HG03457 (cell line): ENCODE measurements at regions not wholly inside any gene's neighbourhood (a gene's known extent, or its start where the extent isn't known, plus 50 kb on each side); places are given as distances from the start of the nearest gene placed in this dataset.
A peak's percentile ranks its signal among the peaks of the same experiment; 100 is the strongest.

Source experiments
- ATAC-seq: cut with Tn5 transposase; IDR thresholded peaks from one replicate; pipeline ENCODE4 v1.9.1; 2021; ENCODE audit warnings: moderate number of reproducible peaks; ENCODE audit not compliant: unreplicated experiment

- no peak for ATAC-seq
These were observed 490.5 kb upstream of the MEX3C start for GRCh38 chr18:51687845-51688585.

- no peak for ATAC-seq
These were observed 495.1 kb upstream of the MEX3C start for GRCh38 chr18:51692612-51693011.

GRCh38 chr18:51711298-51711889 lies 513.9 kb upstream of the MEX3C start:
- no peak for ATAC-seq

GRCh38 chr18:51712821-51713220 lies 515.3 kb upstream of the MEX3C start:
- ATAC-seq: no peak

- ATAC-seq: no peak
These were observed 518.8 kb upstream of the MEX3C start for GRCh38 chr18:51716277-51716676.

- no peak for ATAC-seq
These were observed 523.9 kb upstream of the MEX3C start for GRCh38 chr18:51721388-51721787.

GRCh38 chr18:51721996-51722395 lies 524.5 kb upstream of the MEX3C start:
- no peak for ATAC-seq

- no peak for ATAC-seq
These were observed 527.6 kb upstream of the MEX3C start for GRCh38 chr18:51724790-51725721.

GRCh38 chr18:51726614-51727013 lies 529.1 kb upstream of the MEX3C start:
- ATAC-seq: no peak

- peak; percentile 42 for ATAC-seq
These were observed 530.3 kb upstream of the MEX3C start for GRCh38 chr18:51727780-51728179.

- ATAC-seq: no peak
These were observed 533.6 kb upstream of the MEX3C start for GRCh38 chr18:51731070-51731469.

GRCh38 chr18:51734576-51734975 lies 537.1 kb upstream of the MEX3C start:
- ATAC-seq: no peak

GRCh38 chr18:51739044-51739666 lies 541.7 kb upstream of the MEX3C start:
- peak; percentile 85 for ATAC-seq

- ATAC-seq: no peak
These were observed 554.4 kb upstream of the MEX3C start for GRCh38 chr18:51751901-51752300.

GRCh38 chr18:51753365-51754057 lies 556.0 kb upstream of the MEX3C start:
- ATAC-seq: no peak

GRCh38 chr18:51754566-51754965 lies 557.1 kb upstream of the MEX3C start:
- no peak for ATAC-seq

GRCh38 chr18:51757255-51757924 lies 559.9 kb upstream of the MEX3C start:
- ATAC-seq: no peak

GRCh38 chr18:51762373-51762772 lies 564.9 kb upstream of the MEX3C start:
- ATAC-seq: no peak

GRCh38 chr18:51765606-51766360 lies 568.3 kb upstream of the MEX3C start:
- ATAC-seq: no peak
